ENCODE measurements at regions not wholly inside any gene's neighbourhood (a gene's known extent, or its start where the extent isn't known, plus 50 kb on each side); places are given as distances from the start of the nearest gene placed in this dataset.

DNA sequence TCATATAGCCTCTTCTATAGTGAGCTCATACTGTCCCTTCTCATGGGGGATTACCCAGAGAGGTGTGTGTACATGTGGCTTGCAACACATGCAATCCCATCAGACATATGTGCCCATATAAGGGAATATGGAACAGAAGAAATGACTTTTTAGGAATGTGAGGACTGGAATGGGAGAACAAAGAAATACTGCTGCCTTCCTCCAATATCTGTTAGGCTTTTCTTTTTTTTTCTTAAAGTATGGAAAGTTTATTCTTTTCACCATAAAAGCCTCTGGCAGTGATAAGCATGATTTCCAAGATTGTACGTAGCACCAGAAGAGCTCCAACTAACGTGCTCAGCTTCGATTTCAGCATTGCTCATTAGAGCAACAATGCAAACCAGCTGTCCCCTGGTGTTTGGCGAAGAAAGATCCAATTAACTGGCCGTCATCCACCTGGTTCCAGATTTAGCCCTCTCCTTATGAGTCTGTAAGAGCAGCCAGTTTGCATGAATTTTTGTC lies 113.6 kb downstream of the ADCYAP1 start:
- Mint-ChIP-seq H3K27ac (no peak overlapping the region), H3K4me1 (peaks cover 52% of the 10 kb centered on the region), H3K4me3 (no peak overlapping the region), H3K36me3 (no peaks in the 10 kb centered on the region), H3K27me3 (ENCODE audit: low read depth) (peaks cover 29% of the 10 kb centered on the region), H3K9me3 (no peaks in the 10 kb centered on the region)
- ATAC-seq (no peak), DNase-seq (ENCODE audit: low spot score) (no peak)
- ChIA-PET POLR2A (no interaction called here), CTCF (interaction anchor here (0.7 to 1.4 kb wide), 2 partner anchors 44 to 57 kb away, joined by 4 to 5 read pairs; no protein-coding TSS in a partner anchor)
- TF ChIP-seq, protein P1, sequence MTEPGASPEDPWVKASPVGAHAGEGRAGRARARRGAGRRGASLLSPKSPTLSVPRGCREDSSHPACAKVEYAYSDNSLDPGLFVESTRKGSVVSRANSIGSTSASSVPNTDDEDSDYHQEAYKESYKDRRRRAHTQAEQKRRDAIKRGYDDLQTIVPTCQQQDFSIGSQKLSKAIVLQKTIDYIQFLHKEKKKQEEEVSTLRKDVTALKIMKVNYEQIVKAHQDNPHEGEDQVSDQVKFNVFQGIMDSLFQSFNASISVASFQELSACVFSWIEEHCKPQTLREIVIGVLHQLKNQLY (CRISPR knock-in tag; IDR thresholded peaks at IDR 0.05): no peak
- no peak for TF ChIP-seq ZNF671 (CRISPR knock-in tag; IDR thresholded peaks at IDR 0.05)
- TF ChIP-seq, protein P2, sequence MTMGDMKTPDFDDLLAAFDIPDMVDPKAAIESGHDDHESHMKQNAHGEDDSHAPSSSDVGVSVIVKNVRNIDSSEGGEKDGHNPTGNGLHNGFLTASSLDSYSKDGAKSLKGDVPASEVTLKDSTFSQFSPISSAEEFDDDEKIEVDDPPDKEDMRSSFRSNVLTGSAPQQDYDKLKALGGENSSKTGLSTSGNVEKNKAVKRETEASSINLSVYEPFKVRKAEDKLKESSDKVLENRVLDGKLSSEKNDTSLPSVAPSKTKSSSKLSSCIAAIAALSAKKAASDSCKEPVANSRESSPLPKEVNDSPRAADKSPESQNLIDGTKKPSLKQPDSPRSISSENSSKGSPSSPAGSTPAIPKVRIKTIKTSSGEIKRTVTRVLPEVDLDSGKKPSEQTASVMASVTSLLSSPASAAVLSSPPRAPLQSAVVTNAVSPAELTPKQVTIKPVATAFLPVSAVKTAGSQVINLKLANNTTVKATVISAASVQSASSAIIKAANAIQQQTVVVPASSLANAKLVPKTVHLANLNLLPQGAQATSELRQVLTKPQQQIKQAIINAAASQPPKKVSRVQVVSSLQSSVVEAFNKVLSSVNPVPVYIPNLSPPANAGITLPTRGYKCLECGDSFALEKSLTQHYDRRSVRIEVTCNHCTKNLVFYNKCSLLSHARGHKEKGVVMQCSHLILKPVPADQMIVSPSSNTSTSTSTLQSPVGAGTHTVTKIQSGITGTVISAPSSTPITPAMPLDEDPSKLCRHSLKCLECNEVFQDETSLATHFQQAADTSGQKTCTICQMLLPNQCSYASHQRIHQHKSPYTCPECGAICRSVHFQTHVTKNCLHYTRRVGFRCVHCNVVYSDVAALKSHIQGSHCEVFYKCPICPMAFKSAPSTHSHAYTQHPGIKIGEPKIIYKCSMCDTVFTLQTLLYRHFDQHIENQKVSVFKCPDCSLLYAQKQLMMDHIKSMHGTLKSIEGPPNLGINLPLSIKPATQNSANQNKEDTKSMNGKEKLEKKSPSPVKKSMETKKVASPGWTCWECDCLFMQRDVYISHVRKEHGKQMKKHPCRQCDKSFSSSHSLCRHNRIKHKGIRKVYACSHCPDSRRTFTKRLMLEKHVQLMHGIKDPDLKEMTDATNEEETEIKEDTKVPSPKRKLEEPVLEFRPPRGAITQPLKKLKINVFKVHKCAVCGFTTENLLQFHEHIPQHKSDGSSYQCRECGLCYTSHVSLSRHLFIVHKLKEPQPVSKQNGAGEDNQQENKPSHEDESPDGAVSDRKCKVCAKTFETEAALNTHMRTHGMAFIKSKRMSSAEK (CRISPR knock-in tag; IDR thresholded peaks at IDR 0.05; ENCODE audit: borderline replicate concordance): no peak
- TF ChIP-seq, protein P3, sequence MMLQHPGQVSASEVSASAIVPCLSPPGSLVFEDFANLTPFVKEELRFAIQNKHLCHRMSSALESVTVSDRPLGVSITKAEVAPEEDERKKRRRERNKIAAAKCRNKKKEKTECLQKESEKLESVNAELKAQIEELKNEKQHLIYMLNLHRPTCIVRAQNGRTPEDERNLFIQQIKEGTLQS (CRISPR knock-in tag; conservative IDR thresholded peaks at IDR 0.05): no peak
- TF ChIP-seq, protein P4, sequence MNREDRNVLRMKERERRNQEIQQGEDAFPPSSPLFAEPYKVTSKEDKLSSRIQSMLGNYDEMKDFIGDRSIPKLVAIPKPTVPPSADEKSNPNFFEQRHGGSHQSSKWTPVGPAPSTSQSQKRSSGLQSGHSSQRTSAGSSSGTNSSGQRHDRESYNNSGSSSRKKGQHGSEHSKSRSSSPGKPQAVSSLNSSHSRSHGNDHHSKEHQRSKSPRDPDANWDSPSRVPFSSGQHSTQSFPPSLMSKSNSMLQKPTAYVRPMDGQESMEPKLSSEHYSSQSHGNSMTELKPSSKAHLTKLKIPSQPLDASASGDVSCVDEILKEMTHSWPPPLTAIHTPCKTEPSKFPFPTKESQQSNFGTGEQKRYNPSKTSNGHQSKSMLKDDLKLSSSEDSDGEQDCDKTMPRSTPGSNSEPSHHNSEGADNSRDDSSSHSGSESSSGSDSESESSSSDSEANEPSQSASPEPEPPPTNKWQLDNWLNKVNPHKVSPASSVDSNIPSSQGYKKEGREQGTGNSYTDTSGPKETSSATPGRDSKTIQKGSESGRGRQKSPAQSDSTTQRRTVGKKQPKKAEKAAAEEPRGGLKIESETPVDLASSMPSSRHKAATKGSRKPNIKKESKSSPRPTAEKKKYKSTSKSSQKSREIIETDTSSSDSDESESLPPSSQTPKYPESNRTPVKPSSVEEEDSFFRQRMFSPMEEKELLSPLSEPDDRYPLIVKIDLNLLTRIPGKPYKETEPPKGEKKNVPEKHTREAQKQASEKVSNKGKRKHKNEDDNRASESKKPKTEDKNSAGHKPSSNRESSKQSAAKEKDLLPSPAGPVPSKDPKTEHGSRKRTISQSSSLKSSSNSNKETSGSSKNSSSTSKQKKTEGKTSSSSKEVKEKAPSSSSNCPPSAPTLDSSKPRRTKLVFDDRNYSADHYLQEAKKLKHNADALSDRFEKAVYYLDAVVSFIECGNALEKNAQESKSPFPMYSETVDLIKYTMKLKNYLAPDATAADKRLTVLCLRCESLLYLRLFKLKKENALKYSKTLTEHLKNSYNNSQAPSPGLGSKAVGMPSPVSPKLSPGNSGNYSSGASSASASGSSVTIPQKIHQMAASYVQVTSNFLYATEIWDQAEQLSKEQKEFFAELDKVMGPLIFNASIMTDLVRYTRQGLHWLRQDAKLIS (CRISPR knock-in tag; IDR thresholded peaks at IDR 0.05; ENCODE audit: borderline replicate concordance): no peak
- no peak for TF ChIP-seq FOXK1 (CRISPR knock-in tag; IDR thresholded peaks at IDR 0.05)
- no peak for TF ChIP-seq EMX1 (CRISPR knock-in tag; IDR thresholded peaks at IDR 0.05)
- TF ChIP-seq, protein P5, sequence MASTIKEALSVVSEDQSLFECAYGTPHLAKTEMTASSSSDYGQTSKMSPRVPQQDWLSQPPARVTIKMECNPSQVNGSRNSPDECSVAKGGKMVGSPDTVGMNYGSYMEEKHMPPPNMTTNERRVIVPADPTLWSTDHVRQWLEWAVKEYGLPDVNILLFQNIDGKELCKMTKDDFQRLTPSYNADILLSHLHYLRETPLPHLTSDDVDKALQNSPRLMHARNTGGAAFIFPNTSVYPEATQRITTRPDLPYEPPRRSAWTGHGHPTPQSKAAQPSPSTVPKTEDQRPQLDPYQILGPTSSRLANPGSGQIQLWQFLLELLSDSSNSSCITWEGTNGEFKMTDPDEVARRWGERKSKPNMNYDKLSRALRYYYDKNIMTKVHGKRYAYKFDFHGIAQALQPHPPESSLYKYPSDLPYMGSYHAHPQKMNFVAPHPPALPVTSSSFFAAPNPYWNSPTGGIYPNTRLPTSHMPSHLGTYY (CRISPR knock-in tag; IDR thresholded peaks at IDR 0.05): no peak
- TF ChIP-seq ATF1 (CRISPR knock-in tag; IDR thresholded peaks at IDR 0.05): no peak
- TF ChIP-seq ETV6 (CRISPR knock-in tag; IDR thresholded peaks at IDR 0.05): no peak
- no peak for TF ChIP-seq ZNF219 (CRISPR knock-in tag; IDR thresholded peaks at IDR 0.05; ENCODE audit: borderline replicate concordance)
- TF ChIP-seq TEAD1 (CRISPR knock-in tag; IDR thresholded peaks at IDR 0.05): no peak
- TF ChIP-seq ELF4 (CRISPR knock-in tag; IDR thresholded peaks at IDR 0.05; ENCODE audit: low read depth): no peak
- TF ChIP-seq, protein P6, sequence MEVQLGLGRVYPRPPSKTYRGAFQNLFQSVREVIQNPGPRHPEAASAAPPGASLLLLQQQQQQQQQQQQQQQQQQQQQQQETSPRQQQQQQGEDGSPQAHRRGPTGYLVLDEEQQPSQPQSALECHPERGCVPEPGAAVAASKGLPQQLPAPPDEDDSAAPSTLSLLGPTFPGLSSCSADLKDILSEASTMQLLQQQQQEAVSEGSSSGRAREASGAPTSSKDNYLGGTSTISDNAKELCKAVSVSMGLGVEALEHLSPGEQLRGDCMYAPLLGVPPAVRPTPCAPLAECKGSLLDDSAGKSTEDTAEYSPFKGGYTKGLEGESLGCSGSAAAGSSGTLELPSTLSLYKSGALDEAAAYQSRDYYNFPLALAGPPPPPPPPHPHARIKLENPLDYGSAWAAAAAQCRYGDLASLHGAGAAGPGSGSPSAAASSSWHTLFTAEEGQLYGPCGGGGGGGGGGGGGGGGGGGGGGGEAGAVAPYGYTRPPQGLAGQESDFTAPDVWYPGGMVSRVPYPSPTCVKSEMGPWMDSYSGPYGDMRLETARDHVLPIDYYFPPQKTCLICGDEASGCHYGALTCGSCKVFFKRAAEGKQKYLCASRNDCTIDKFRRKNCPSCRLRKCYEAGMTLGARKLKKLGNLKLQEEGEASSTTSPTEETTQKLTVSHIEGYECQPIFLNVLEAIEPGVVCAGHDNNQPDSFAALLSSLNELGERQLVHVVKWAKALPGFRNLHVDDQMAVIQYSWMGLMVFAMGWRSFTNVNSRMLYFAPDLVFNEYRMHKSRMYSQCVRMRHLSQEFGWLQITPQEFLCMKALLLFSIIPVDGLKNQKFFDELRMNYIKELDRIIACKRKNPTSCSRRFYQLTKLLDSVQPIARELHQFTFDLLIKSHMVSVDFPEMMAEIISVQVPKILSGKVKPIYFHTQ (CRISPR knock-in tag; IDR thresholded peaks at IDR 0.05): no peak
- TF ChIP-seq, protein P7, sequence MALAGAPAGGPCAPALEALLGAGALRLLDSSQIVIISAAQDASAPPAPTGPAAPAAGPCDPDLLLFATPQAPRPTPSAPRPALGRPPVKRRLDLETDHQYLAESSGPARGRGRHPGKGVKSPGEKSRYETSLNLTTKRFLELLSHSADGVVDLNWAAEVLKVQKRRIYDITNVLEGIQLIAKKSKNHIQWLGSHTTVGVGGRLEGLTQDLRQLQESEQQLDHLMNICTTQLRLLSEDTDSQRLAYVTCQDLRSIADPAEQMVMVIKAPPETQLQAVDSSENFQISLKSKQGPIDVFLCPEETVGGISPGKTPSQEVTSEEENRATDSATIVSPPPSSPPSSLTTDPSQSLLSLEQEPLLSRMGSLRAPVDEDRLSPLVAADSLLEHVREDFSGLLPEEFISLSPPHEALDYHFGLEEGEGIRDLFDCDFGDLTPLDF (CRISPR knock-in tag; IDR thresholded peaks at IDR 0.05): no peak
- TF ChIP-seq OVOL2 (CRISPR knock-in tag; IDR thresholded peaks at IDR 0.05; ENCODE audit: borderline replicate concordance): no peak
- TF ChIP-seq SMAD4 (CRISPR knock-in tag; IDR thresholded peaks at IDR 0.05): no peak
- no peak for TF ChIP-seq MXD4 (CRISPR knock-in tag; IDR thresholded peaks at IDR 0.05; ENCODE audit: borderline replicate concordance)
- TF ChIP-seq, protein P8, sequence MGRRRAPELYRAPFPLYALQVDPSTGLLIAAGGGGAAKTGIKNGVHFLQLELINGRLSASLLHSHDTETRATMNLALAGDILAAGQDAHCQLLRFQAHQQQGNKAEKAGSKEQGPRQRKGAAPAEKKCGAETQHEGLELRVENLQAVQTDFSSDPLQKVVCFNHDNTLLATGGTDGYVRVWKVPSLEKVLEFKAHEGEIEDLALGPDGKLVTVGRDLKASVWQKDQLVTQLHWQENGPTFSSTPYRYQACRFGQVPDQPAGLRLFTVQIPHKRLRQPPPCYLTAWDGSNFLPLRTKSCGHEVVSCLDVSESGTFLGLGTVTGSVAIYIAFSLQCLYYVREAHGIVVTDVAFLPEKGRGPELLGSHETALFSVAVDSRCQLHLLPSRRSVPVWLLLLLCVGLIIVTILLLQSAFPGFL (CRISPR knock-in tag; IDR thresholded peaks at IDR 0.05; ENCODE audit: borderline replicate concordance): no peak

All from WTC11 (cell line).